Spleen (tissue), 7 donors: ENCODE measurements at regions not wholly inside any gene's neighbourhood (a gene's known extent, or its start where the extent isn't known, plus 50 kb on each side); places are given as distances from the start of the nearest gene placed in this dataset.

Experiments
- POLR2A ChIP-seq, 3 donors: fragments of 450-650 bp; IDR thresholded peaks; one replicate each; pipeline ENCODE4 v1.5.1; 2017; ENCODE audit warnings: antibody characterized with exemption in 3 of 3, mild to moderate bottlenecking in 1 of 3
- POLR2AphosphoS5 ChIP-seq, 3 donors: sonication (generic); formaldehyde crosslinking; IDR thresholded peaks; one replicate each; pipeline ENCODE4 v1.5.1; 2017; ENCODE audit warnings: antibody characterized with exemption in 3 of 3
- TF ChIP-seq, protein P1 (sequence below), 11 experiments: fragments of 200-600 bp in 7 of 11; fragments of 450-650 bp in 4 of 11; sonication (generic) in 4 of 11; IDR thresholded peaks in 8 of 11; conservative IDR thresholded peaks in 3 of 11; 1 replicate in 7 of 11; 2 replicates in 4 of 11; pipeline versions ENCODE4 v1.4.0 to v1.8.0; 2016 to 2021; ENCODE audit warnings: antibody characterized with exemption in 11 of 11, inconsistent platforms in 4 of 11, mild to moderate bottlenecking in 1 of 11
- donor health status: DM: no; HTN: no; CAD: no; lungs with moderate emphysema.
- donor health status: DM: no; HTN: no; CAD: no.
- donor health status: DM: no; HTN: no; CAD: no.

DNA sequence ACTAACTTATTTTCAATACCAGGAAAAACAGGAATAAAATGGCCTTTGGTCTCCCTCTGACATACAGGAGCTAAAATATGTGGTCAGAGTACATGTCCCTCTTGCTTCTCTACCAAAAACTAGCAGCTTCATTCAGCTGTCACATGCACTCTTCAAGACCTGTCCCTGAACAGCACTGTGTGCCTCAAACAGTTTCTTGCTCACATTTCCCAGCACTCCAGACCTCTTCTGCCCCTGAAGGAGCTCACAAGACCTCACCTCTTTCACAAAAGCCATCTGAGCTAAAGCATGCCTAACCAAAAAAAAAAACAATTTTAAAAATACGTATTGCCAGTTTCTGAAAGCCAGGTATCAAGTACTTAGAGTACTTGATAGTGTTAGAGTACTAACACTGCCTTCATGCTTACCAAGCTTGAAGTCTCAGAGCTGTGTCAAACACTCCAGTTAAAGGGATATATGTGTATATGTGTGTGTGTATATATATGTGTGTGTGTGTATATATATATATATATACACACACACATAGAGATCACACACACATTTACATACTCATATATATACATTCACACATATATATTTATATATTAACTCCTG lies 148.3 kb upstream of the POU3F2 start:
- TF ChIP-seq, protein P1, sequence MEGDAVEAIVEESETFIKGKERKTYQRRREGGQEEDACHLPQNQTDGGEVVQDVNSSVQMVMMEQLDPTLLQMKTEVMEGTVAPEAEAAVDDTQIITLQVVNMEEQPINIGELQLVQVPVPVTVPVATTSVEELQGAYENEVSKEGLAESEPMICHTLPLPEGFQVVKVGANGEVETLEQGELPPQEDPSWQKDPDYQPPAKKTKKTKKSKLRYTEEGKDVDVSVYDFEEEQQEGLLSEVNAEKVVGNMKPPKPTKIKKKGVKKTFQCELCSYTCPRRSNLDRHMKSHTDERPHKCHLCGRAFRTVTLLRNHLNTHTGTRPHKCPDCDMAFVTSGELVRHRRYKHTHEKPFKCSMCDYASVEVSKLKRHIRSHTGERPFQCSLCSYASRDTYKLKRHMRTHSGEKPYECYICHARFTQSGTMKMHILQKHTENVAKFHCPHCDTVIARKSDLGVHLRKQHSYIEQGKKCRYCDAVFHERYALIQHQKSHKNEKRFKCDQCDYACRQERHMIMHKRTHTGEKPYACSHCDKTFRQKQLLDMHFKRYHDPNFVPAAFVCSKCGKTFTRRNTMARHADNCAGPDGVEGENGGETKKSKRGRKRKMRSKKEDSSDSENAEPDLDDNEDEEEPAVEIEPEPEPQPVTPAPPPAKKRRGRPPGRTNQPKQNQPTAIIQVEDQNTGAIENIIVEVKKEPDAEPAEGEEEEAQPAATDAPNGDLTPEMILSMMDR (IDR thresholded peaks at IDR 0.05 in 8 of 11, conservative IDR thresholded peaks at IDR 0.05 in 3 of 11) = no peak
- no peak for TF ChIP-seq POLR2AphosphoS5 (IDR thresholded peaks at IDR 0.05)
- no peak for TF ChIP-seq POLR2A (IDR thresholded peaks at IDR 0.05)
